HG03565 (cell line): ENCODE measurements at regions not wholly inside any gene's neighbourhood (a gene's known extent, or its start where the extent isn't known, plus 50 kb on each side); places are given as distances from the start of the nearest gene placed in this dataset.
A peak's percentile ranks its signal among the peaks of the same experiment; 100 is the strongest.
"Not testable (repeated sequence)": the region's sequence is repeated elsewhere in the genome, so short reads cannot be mapped to it uniquely, and the experiment has no call there.

Source experiments
- ATAC-seq: cut with Tn5 transposase; IDR thresholded peaks from one replicate; pipeline ENCODE4 v1.9.1; 2021; ENCODE audit warnings: mild to moderate bottlenecking, moderate library complexity; ENCODE audit not compliant: unreplicated experiment

DNA sequence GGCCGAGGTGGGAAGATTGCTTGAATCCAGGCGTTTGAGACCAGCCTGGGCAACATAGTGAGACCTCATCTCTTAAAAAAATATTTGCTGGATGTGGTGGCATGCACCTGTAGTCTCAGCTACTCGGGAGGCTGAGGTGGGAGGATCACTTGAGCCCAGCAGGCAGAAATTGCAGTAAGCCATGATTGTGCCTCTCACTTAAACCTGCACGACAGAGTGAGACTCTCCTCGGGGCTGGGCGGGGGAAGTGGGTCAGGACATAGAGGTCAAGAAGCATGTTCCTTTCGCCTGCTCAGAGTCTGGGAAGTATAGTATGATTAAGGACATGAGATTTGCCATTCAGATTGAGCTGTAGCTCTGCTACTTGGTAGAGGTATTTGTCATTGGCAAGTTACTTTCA is 52.3 kb downstream of the SEPTIN7 start:
- ATAC-seq: not testable (repeated sequence)

DNA sequence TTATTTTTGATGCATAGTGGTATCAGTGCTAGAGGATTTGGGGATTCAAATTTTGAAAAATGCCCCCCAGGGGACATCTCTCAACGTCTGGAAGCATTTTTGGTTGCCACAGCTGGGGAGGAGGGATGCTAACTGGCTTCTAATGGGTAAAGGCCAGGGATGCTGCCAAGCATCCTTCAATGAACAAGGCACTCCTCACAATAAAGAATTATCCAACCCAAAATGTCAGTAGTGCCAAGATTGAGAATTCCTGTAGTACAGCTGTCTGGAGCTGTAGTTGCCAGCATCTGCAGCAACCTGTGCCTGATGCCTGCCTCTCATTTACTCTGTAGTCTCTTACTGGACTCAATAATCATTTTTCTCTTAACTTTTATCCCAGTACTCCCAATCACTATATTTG is 53.5 kb downstream of the SEPTIN7 start:
- no peak for ATAC-seq

DNA sequence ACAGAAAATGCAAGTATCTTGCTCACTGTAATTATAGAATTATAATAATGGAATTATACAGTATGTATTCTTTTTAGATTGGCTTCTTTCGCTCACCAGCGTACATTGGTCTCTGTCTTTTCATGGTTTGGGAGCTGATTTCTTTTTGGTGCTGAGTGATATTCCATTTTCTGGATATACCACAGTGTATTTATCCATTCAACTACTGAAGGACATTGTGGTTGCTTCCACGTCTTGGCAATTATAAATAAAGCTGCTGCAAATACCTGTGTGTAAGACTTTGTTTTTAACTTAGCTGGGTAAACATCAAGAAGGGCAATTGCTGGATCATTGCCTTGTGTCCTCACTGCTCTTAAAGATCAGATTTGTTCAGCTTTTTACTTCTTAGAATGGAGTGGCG is 55.3 kb downstream of the SEPTIN7 start:
- no peak for ATAC-seq

DNA sequence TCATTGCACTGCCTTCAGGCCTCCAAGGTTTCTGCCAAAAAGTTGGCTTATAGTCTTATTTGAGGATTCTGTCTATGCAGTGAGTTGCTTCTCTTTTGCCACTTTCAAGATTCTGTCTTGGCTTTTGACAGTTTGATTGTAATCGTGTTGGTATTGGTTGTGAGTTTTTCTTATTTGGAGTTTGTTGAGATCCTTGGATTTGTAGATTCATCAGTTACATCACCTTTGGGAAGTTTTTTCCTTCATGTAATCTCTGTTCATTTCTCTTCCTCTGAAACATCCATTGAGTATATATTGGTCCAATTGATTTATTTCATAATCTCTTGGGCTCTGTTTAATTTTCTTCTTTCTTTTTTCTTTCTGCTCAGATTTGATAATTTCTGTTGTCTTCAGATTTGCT is 59.8 kb downstream of the SEPTIN7 start:
- ATAC-seq: no peak

DNA sequence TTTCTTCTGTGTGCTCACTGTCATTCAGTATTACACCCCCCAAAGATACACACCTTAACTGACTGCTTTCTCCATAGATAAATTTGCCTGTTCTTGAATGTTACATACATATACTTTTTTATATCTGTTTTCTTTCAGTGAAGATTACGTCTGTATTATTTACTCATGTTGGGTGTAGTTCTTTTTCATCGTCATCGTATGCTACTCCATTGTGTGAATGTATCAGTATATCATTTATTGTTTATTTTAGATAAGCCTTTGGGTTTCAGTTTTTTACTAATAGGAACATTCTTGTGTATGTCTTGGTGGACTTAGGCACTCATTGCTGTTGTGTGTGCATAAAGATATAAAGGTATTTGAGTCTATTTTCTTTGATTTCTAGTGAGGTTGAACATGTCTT is 64.4 kb downstream of the SEPTIN7 start:
- no peak for ATAC-seq

DNA sequence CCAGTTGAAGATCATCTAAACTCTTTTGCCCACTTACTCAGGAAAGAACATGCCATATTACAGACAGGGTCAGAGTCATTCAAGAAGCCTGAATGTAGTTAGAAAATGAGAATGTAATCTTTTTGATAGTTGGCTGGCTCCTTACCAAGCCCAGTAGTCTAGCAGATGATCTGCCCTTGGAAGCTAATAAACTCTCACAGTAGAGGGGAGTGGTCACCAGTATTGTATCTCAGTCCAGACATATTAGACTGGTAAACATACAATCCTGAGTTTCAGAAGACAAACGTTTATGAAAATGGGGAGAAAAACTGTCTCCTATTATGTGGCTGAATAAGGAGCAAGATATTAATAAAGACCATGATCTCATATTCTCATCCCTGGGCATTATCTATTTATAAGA is 65.3 kb downstream of the SEPTIN7 start:
- no peak for ATAC-seq

DNA sequence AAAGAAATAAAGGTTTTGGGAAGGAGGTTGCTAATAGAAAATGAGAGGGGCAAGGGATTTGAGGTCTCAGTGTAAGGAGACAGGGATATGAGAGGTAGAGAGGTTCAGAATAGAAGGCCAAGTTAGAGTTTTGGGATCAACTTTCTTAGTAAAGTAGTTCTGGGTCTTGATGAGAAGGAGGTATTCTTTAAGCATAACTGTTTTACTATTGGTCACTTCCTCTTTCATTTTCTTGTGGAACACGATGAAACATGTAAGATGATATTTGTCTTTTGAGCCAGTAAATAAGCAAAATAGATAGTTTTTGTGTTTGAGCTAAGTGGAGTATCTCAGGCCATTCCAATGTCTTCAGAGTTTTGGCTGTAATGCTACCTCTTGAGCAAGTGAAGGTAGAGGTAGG is 68.3 kb downstream of the SEPTIN7 start:
- not testable (repeated sequence) for ATAC-seq

DNA sequence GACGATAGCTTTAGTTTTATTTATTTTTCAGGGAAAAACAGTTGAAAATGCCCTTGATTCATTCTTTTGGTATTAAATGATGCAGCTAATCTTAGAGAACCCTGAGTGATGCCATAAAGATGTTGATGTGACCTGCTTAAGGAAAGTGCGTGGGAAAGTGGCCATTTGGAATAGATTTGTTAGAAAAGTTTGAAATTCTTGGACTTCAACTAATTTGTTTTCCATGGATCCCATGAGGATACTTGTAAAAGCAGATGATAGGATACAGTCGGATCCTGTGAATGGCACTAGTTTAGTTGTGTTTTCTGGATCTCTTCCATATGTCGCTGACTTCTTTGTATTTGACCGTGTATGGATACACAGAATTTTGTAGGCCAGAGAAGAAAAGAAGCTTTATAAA is 69.0 kb downstream of the SEPTIN7 start:
- no peak for ATAC-seq

DNA sequence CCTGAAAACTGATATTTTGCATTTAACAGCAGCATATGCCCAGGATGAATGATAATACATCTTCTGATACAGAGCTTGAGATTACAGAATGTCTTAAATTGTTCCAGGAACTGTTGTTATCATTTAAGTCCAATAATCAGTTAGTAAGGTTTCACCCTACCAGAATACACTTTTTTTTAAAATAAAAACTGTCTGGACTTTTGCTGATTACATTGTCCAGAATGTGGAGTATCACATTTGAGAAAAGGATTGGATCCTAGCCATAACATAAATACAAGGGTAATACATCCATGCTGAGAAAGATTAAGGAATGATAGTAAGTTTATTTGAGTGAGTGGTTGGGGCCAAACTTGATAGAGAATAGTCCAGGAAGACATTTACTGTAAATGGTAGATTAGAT is 71.0 kb downstream of the SEPTIN7 start:
- no peak for ATAC-seq

DNA sequence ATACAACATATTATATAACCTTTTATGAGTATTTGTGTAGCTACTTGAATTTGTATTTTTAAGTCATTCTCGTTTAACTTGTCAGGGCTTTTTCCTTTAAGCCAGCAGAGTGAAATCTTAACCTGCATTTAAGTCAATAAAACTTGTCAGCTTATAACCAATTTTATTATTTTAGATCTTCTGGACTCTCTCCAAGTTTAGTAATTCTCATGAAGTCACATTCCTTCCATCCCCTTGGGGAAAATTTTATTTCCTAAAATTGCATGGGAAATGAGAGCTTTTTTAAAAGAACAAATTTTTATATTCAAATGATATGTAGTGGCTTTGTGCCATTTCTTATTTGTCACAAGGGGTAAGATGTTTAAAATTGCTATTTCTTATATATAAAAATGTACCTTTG is 74.0 kb downstream of the SEPTIN7 start:
- no peak for ATAC-seq

DNA sequence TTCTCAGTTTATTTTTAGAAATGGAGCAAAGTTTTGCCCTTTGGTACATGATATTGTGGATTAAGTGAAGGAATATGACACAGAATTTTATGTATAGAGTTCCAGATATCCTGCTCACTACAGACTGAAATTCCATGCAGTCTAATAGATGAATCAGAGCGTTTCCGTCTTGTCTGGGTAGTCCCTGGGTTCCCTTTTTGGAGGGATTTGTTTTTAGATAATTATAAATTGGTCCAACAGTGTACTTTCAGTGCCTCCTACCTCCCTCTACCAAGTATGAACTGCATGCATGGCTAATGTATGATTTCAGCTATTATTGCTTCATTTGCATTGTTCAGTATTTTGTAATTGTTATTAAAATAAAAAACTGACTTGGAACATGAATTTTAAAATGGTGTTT is 74.4 kb downstream of the SEPTIN7 start:
- no peak for ATAC-seq

DNA sequence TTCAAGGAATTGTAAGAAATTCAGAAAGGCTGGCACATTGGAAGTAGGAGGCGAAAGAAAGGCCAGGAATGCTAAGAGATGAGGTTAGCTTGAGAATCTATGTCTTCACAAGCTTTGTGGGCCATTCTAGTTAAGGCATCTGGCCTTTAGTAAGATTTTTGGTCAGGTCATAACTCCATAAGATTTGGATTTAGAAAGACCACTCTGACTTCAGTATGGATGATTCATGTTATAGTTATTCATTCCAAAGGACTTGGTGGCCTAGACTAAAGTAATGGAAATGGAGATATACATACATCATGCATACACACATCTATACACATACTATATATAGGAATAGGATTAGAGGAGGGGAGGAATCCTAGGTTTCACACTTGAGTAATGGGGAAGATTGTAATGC is 77.5 kb downstream of the SEPTIN7 start:
- ATAC-seq: no peak

DNA sequence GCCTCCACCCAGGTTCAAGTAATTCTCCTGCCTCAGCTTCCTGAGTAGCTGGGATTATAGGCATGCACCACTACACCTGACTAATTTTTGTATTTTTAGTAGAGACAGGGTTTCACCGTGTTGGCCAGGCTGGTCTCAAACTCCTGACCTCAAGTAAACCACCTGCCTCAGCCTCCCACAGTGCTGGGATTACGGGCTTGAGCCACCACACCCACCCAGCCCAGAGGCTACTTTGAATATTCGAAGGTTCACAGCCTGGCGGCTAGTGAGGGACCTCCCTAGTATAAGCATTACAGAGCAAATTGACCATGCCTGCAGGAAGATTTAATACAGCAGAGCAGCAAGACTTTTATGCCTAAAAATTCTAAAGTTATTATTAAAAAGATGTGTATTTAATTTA is 86.6 kb downstream of the SEPTIN7 start:
- ATAC-seq: not testable (repeated sequence)

DNA sequence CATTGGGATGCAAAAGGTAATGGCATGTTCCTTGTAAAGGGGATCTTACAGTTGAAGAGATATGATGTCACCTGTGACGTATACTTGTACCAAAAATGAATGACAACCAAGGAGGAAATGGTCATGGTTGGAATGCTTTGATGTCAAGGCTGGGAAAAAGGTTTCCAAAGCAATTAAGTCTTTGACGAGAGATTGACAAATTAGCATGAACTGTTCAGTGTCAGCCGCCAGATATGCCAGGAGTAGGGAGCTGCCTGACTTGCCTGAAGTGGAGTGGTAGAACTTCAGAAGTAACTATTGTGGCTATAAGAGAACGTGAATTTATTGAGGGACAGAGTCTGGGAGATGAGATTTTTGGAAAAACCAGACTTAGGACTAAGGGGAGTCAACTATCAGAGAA is 88.1 kb downstream of the SEPTIN7 start:
- no peak for ATAC-seq

DNA sequence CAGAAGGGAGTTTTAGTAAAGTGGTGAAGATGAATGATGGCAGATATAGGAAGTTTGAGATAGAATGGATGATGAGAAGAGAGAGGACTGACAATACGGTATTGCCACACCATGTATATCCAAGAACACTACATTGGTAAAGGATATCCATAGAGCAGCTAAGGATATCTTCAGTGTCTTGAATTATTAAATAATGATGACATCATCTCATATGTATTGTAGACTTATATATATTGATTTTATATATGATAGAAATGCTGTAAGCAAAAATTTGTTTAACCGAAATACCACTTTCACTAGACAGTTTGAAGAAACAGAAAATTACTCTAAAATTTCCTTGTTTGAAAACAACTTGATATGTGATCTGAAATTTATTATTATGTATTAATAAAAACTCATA is 89.0 kb downstream of the SEPTIN7 start:
- ATAC-seq: no peak

DNA sequence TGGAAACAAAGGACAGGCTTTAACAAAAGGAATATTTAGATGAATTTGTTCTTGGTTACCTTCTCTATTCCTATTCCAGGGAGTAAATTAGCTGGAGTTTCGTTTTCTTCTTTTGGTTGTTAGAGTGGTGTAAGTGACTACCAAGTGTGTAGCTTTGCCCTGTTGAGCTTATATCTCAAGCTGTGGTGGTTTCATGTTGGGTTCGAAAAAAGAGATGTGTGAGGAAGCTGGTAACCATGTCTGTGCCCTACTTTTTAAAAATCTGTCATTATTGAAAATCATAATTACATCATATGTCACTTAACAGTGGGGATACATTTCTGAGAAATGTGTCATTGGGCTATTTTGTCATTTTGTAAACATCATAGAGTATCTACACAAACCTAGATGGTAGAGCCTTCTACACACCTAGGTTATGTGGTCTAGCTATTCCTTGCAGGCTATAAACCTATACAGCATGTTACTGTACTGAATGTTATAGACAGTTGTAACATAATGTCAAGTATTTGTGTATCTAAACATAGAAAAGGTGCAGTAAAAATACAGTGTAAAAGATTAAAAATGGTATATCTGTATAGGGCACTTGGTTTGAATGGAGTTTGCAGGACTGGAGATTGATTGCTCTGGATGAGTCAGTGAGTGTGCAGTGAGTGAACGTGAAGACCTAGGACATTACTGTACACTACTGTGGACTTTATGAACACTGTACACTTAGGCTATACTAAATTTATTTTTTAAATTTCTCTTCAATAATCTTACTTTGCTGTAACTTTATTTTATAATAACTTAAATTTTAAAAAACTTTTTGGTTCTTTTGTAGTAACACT is 90.4 kb downstream of the SEPTIN7 start:
- ATAC-seq: no peak

DNA sequence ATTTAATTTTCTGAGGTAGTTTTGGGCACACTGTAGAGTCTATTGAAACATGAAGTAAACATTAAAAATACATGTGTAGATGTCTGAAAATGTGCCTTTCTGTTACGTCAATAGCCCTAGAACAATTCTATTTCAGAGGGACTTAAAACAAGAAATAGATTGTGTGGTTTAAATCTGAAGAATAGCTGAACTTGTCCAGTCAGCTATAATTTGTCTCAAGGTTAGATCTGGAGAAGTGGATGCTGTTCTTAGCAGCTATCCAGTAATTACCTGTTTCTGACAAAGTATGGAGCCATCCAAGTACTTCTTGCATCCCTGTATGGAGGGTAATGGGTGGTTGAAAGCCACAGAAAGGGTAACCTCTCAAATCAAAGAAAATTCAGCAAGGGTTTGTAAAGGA is 92.8 kb downstream of the SEPTIN7 start:
- ATAC-seq: no peak

DNA sequence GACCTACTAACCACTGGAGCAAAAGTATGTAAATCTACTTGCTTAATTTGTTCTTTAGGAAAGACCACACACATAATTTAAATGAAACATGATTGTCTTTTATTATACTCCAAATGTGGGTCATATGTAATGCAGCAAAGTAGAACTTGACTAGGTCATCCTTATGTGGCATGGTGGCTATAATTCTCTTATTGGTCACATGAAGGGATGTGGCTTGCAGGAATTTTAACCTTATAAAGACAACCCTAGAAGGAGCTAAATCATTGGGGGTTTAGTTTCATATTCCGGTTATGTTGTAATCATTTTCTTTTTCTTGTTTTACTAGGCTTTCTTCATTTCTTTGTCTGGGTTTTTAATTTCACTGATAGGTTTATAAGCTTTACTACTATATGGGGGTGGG is 93.9 kb downstream of the SEPTIN7 start:
- no peak for ATAC-seq

DNA sequence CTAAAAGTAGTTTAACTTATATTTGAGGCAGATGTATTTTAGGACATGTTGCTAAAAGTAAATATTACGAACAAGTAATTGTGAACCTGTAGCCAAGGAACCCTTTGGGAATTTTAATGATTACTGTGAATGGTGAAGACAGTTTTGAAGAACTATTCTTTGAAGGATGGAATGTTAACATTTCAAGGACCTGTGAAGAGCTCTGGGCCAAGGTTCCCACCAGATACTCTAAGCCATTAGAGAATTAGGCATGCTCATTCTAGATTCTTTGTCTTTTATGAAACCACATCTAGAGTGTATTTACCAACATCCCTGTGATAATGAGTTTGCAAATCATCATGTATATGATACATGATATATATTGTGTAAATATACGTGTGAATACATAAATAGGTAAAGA is 99.8 kb downstream of the SEPTIN7 start:
- ATAC-seq: no peak

DNA sequence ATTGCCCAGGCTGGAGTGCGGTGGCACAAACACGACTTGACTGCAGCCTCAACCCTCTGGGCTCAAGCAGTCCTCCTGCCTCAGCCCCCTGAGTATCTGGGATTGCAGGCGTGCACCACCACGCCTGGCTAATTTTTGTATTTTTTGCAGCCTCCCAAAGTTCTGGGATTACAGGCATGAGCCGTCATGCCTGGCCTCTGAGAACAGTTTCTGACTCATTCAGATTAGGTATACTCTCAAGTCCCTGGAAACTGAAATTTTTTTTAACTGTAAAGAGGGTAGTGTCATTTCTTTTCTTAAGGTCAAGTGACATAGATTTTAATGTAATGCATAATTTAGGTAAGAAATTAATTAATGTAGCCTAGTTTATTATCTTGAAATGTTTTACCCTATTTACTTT is 104.7 kb downstream of the SEPTIN7 start:
- no peak for ATAC-seq

DNA sequence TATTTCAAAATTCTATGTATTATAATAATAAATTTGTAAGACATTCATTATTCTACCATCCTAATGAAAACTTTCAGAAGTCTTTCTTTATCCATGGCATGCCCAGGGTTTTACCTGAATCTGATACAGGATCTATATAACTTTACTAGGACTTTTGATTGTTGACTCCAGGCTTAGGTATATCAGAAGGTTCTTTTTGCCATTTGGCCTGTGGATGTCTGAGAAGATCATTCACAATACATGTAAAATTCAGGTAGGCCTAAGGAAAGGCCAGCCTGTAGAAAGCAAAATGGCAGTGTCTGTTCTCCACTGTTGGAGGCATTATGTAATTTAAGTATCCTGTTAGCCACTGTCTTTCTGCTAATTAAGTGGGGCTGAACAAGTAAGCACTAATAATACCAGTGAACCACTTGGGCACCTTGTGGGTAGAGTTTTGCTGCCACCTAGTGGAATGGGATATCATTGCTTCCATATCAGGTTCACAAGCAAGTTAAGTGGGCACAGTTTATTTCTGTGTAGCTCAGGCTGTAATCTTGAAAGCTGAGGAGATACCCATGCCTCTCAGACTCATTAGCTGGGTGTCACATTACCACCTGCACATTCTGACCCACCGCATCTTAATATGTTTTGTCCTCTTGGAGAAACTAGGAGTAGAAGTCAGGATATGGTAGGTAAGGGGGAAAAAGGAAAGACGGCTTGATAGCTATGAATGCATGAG is 105.5 kb downstream of the SEPTIN7 start:
- peak; percentile 78 for ATAC-seq
